Embryonic facial prominence (tissue), 1 donor: ENCODE measurements at regions not wholly inside any gene's neighbourhood (a gene's known extent, or its start where the extent isn't known, plus 50 kb on each side); places are given as distances from the start of the nearest gene placed in this dataset.

Source experiments
- DNase-seq: peaks from one replicate; pipeline ENCODE4 v3.0.0-alpha.2; 2016; ENCODE audit errors: extremely low spot score

DNA sequence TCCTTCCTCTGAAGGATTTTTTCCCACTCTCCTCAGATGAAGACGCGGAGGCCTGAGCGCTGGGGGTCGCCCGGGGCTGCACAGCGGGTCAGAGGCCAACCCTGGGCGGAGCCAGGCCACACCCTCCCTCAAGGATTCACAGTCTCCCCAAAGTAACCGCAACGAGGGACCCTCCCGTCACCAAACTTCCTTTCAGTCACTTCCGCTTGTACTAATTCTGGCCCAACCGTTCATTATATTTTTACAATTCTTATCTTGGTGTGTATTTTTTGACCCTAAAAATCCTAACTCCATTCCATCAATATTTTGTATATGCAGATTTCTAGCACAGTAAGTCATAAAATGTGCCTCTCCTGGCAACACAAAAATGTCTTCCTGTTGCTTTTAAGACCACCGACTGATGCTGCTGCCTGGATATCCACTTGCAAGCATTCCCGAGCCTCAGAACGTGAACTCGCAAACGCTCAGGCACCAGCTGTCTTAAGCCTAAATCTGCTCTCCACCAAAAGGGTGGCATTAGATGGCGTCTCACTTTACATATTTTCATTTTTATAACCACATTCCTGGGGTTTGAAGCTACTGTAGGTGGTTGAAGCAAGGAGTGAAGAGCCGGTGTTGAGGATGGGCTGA lies 128.0 kb downstream of the DLL1 start:
- no peak for DNase-seq

DNA sequence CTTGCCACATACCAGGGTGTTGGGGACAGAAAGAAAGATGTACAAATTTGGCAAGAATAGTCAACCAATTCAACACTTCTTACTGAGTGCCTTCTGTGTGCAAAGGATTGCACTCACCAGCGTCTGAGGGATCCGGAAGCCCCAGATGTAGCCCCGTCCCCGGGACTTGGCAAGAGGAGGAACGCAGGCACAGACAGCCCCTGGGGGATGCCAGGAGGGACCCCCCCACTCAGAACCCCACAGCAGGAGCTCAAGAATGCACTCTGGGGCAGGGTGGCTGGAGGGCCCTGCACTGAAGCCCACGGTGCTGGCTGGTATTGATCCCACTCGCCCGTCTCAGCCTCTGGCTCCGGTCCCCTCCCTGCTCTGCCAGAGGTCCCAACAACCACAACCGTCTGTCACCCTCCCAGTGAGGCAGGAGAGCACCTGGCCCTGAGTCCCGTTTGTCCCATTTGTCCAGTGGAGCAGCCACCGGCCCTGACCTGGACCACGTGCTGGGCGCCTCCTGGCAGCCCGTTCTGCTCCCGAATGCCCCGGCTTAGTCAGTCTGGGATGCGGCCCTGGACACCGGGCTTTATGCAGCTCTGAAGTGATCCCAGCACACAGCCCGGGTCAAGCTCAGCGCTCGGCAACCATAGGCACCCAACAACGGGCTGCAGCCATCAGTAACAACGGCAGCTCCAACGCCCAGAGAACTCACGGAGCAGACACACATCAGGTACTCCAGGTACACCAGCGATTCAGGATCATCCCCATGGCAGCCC lies 128.7 kb downstream of the DLL1 start:
- DNase-seq = no peak

DNA sequence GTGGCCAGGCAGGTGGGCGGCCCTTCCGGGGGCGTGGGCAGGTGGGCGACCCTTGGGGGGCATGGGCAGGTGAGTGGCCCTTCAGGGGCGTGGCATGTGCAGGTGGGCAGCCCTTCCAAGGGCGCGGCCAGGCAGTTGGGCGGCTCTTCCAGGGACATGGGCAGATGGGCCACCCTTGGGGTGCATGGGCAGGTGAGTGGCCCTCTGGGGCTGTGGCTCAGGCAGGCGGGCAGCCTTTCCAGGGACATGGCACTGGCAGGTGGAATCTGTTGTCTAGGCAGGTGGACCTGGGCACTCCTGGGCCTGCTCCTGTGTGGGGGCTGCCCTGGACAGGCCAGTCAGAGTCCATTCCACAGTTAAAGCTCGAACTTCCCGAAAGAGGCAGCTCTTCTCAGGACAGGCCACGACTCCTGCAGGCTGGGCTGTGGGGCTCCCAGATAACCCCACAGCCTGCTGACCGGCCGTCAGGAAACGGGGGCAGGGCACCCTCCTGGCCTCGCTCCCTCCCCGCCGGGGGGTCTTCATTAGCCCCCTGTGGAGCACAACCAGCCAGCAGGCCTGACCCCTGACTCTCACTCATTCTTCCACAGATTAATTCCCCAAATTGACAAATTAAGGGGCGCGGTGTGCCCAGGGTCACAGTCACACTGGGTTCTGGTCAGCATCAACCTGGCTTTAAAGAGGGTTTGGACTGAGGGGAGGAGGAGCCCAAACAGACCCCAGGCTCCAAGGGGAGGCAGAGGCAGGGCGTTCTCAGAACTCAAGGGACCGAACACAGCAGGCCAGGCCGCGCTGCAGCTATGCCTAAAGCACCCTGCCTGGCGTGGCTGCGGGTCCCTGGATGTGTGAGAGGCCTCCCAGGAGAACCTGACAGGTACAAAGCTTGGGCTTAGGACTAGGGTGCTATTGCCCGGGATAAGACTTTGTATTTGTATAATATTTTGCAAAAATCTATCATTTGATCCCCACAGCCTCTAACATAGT lies 130.0 kb downstream of the DLL1 start:
- no peak for DNase-seq

DNA sequence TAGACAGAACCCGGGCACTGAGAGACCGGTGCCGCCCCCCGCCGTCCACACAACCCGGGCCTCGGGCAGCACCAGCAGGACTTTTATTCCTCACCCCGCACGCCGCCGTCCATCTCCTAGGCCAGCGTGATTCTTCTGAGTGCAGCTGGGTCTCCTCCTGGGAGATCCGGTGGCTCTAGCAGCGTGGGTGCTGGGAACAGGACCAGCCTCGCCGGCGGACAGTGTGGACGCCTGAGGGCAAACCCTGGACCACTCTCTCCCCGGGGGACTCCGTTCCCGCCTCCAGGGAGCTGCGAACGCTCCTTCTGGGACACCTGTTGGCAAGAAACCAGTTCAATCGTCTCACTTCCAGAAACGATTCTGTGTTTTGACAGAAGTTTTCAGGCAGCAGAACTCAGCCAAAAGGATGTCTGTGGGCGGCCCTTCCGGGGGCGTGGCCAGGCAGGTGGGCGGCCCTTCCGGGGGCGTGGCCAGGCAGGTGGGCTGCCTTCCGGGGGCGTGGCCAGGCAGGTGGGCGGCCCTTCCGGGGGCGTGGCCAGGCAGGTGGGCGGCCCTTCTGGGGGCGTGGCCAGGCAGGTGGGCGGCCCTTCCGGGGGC lies 130.7 kb downstream of the DLL1 start:
- no peak for DNase-seq

DNA sequence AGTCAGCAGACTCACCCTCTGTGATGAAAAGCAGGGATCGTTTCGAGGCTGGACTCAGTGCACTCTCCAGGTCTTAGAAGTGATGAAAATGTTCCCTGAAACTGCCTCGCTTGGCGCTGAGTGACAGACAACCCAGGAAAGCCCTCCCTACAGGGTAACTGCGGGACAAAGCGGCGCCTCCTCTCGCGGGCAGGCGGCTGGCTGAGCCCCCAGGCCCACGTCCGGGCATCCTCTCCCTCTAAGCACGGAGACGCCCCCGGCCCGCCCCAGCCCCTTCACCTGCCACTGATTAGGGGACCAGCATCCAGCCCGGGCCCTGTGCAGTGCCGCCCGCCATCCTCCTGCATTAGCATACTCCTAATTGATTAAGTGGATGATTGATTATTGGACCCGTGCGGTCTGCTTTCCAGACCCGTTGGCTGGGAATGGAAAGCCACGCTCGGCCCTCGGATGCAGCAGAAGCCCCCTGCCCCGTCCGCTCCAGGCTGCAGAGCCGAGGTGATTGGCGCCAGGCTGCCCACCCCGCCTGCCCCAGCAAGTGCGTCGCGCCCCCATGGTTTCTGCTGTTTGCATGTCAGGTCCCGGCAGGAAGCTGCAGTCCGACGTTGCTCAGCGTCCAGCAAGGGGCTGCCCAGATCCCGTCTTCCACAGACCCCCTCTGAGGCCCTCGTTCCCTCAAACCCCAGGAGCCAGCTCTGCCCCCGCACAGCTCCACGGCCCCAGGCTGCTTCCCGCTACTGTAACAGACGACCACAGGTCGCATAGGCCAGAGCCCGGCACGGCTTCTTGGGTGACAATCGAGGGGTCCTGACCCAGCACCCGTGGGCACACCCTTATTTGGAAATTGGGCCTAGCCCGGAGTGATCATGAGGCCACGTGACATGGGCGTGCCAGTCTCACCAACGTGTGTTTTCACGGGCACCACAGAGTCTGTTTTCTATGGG lies 131.6 kb downstream of the DLL1 start:
- DNase-seq = no peak

DNA sequence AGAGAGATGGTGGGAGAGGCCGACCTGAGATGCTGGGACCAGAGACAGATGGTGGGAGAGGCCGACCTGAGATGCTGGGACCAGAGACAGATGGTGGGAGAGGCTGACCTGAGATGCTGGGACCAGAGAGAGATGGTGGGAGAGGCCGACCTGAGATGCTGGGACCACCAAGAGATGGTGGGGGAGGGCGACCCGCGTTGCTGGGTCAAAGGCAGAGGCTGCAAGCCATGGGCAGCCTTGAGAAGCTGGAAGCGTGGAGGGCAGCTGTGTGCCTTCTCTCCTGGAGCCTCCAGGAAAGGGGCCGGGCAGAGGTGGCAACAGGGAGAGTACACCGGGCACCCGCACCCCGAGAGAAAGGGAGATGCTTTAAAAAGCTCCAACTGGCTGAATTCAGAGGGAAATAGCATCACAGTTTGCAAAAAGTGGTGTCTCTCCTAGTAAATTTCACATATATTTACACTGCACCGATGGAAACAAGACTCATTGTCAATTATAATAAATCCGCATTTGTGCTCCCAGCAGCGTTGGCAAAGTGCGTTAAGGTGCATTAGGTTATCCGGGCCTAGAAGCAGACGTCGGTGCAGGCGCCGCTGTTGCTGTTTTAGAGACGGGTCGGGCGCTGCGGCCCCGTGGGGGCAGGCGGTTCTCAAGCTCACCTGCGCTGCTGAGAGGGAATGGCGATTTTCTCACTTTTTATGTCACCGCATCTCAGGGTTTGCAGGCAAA lies 132.4 kb downstream of the DLL1 start:
- DNase-seq = no peak

DNA sequence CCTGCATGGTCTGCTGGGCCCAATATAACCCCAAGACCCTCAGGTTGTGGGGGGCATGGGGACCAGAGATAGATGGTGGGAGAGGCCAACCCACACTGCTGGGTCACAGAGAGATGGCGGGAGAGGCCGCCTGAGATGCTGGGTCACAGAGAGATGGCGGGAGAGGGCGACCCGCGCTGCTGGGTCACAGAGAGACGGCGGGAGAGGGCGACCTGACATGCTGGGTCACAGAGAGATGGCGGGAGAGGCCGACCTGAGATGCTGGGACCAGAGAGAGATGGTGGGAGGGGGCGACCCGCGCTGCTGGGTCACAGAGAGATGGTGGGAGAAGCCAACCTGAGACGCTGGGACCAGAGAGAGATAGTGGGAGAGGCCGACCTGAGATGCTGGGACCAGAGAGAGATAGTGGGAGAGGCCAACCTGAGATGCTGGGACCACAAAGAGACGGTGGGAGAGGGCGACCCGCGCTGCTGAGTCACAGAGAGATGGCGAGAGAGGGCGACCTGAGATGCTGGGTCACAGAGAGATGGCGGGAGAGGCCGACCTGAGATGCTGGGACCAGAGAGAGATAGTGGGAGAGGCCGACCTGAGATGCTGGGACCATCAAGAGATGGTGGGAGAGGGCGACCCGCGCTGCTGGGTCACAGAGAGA lies 133.2 kb downstream of the DLL1 start:
- DNase-seq = no peak

DNA sequence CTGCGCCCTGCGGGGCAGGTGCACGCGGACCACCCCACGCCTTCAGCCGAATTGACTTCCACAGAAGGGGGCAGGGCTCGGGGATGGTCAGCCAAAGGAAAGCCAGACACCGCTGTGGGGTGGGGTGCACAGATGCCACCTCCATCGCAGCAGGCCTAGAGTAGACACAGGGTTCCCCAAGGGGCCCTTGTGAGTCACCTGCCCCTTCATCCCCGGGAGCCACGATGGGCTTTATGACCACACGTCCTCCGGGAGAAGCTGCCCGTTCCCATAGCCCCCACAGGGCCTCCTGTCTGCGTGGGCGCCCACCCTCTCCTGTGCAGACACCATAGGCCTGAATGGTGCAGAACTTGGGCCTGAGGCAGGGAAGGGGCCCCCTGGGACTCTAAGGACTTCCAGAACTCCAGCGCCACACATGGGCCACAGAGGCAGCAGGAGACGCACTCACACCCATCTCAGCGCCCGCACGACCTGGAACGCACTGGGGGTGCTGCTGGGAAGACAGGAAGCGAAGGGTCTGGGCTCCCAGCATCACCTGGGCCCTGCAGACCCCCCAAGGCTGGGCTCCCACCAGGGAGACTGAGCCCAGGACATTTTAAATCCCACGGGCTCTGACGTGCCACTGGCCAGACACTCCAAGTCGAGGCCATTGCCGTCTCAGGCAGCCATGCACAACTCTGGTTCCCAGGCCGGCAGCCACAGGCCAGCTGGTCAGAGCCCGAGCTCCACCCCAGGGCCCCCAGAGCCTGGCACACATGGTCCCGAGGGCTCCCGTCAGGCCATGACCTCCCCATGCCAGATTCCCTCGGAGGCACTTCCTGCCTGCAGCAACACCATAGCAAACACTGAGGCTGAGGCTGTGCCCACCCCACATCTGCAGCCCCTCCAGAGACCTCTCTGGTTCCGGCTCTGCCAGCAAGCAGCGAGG lies 134.2 kb downstream of the DLL1 start:
- DNase-seq = no peak

DNA sequence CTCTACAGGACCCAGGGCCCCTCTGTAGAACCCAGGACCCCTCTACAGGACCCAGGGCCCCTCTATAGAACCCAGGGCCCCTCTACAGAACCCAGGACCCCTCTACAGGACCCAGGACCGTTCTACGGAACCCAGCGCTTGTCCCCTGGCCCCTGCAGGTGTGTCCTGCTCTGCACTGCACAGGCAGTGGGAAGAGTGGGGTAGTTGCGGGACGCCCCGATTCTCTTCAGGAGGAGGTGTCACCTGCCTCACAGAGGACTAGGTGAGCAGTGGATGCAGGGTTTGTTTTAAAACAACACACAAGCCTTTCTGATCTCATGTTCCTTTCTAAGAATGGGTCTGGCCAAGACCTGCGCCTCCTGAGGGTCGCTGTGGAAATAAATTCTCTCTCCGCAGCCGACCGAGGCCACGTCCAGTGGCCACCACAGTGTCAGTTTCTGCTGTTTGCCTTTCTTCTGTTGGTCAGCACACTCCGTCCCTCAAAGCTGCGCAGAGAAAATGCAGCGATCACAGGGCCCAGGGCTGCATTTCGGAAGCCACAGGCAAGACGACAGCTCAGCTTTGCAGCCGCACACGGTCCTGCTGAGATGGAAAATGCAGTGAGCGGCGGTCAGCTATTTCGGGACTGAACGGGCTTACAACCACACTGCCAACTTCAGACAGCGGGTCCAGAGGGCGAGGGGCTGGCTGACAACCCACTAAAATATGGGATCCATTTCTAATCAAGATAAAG lies 135.2 kb downstream of the DLL1 start:
- no peak for DNase-seq

DNA sequence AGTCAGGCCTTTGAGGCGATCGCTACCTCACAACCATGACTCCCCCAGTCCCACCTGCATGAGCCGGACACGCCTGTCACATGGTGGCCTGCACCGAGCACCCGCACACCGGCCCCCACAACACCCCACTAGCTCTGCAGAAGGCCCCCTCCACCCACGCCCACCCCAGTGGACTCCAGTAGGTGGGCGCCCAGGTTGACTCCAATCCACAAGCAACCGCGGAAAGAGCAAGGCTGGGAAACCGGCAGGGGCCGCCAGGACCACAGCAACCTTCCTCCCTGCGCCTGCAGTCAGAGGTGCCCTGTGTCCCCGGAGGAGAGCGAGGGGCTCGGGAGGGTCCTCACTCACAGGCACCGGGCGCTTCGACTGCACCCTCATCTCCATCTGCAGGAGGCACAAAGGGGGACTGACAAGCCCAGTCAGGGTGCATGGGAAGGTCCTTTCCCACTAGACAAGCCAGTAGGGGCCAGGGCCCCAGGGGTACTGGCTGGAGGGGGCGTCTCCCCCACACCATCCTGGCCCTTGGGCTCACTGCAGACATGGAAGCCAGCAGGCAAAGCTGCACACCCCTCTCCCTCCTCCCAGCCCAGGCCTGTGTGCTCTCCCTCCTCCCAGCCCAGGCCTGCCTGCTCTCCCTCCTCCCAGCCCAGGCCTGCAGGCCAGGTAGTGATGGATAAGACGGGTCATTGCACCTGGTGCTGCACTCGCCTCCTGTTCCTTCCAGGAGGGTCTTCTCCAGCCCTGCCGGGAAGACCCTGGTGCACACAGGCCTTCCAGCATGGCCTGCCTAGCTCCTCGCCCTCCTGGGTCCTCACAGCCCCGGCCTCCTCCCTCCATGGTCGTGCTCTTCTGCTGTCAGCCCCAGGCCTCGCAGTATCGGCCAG lies 137.2 kb downstream of the DLL1 start:
- no peak for DNase-seq

DNA sequence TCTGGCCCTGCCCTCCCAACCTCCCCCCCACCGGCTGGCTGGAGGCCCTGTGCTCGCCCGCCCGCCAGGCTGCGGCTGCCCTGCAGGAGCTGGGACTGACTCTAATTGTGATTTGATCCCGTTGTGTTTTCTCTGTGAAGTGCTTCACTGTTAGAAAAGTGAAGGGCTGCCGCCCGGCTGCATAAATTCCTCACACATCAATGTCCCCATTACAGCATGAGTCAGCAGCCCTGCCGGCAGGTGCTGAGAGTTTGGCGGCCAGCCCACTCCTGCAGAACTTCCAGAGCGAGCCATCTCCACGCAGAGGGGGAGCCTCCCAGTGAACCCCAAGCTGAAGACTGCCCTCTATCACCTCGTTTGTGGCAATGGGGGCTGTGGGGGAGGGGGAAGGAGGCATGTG lies 137.9 kb downstream of the DLL1 start:
- no peak for DNase-seq

DNA sequence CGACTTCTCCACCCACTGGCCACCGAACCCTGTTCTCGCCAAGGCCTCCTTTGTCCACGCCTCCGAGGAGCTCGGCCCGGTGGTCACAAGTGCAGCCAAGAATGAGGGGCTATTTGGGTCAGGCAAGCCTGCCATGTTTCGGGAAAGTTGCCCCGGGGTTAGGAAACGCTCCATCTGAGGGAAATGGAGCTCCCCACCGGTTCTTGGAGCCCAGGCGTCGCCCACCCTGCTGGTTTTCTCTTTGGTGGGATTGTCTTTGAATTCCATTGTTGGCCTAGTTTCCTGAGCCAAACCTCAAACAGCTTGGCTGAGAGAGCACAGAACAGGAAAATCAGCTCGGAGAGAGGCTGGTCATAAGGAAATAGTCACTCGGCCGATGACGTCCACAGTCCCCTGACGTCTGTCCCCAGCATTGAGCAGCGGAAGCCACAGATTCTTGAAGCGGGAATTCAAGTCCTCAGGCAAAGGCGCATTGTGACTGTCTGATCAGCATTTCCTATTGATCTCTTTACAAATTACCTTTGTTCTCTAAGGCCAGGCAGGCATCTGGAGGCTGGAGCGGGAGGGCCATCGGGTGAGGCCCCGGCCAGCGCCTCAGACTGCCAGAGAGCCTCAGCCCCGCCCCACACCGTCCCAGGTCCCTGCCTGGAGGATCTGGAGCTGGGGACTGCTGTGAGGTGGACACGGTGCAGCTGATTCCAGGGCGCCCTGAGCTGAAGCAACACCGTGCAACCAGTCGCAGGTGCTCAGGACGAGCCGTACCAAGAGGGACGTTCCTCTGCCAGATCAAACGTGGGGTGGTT lies 138.6 kb downstream of the DLL1 start:
- no peak for DNase-seq

DNA sequence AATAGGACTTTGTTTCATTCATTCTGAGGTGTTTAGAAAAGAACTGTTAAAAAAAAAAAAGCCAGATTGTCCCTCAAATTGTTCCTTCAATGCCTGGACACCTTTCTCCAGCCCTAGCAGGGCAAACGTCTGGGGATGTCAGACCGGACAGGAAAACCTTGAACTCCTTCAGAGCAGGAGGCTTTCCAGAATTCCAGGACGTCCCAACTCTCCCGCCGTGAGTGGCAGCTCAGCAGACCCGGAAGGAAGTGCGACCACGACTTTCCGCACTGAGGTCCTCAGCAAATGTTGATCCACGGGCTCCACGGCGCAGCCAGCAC lies 139.1 kb downstream of the DLL1 start:
- no peak for DNase-seq

DNA sequence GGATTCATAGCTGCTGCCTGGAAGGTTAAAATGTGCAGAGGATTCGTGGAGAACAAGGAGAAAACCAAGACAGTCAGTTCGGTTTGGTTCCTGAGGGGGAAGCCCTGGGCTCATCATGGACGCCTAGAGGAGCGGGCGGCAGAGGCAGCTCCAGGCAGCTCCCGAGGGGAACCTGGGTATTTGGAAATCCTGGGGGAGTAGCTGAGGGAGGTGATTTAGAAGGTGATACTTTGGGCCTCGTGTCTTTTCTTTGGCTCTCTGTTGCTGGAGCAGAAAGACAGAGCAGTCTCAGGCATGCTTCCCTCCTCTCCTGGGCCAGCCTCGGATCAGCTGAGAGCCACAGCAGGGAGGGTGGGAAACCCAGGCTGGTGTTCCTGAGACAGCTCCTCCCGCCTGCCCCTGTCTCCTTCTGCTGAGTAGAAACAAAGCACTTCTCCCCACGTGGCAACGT lies 139.5 kb downstream of the DLL1 start:
- no peak for DNase-seq

DNA sequence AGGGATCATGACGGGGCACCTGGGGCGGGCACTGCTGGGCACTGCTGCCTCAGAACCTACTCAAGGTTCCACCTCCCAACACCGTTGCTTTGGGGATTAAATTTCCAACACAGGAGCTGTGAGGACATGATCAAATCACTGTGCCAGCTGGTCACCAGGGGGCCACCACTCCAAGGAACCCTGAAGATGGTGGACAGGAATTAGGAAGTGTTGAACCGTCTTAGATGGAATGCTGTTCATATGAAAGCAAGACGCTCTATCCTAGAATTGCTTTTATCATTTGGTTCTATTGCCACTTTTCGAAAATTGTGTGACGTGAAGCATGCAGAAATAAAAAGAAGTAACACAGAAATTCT lies 140.3 kb downstream of the DLL1 start:
- DNase-seq = no peak
